Stimulated activated naive CD8-positive, alpha-beta T cell treated with anti-CD3 and anti-CD28 coated beads, Interleukin-15, amount 100 ng/mL, for 72 hours (primary cell): ENCODE measurements at regions not wholly inside any gene's neighbourhood (a gene's known extent, or its start where the extent isn't known, plus 50 kb on each side); places are given as distances from the start of the nearest gene placed in this dataset.
A peak's percentile ranks its signal among the peaks of the same experiment; 100 is the strongest.
"Not testable (repeated sequence)": the region's sequence is repeated elsewhere in the genome, so short reads cannot be mapped to it uniquely, and the experiment has no call there.

Source experiments
- ATAC-seq: fragments of 150-1000 bp; cut with Tn5 transposase; 2 replicates; pipeline ENCODE4 v1.10.0; 2021; ENCODE audit warnings: mild to moderate bottlenecking, moderate library complexity
- DNase-seq, 2 donors: peaks; one replicate each; pipeline ENCODE4 v3.0.0; 2021 to 2022
- H3K27ac Mint-ChIP-seq, 2 donors: one replicate each; pipeline ENCODE4 v1.8.0; 2022; ENCODE audit warnings: mild to moderate bottlenecking in 2 of 2, mixed read lengths in 2 of 2, moderate library complexity in 2 of 2
- H3K27me3 Mint-ChIP-seq: one replicate; pipeline ENCODE4 v1.8.0; 2022; ENCODE audit warnings: mixed read lengths
- H3K4me1 Mint-ChIP-seq: one replicate; pipeline ENCODE4 v1.8.0; 2022; ENCODE audit warnings: mild to moderate bottlenecking, mixed read lengths
- H3K4me3 Mint-ChIP-seq, 2 donors: one replicate each; pipeline ENCODE4 v1.8.0; 2022; ENCODE audit warnings: mild to moderate bottlenecking in 2 of 2, mixed read lengths in 2 of 2, moderate library complexity in 1 of 2
- H3K9me3 Mint-ChIP-seq, 2 donors: one replicate each; pipeline ENCODE4 v1.8.0; 2022; ENCODE audit warnings: mixed read lengths in 2 of 2

DNA sequence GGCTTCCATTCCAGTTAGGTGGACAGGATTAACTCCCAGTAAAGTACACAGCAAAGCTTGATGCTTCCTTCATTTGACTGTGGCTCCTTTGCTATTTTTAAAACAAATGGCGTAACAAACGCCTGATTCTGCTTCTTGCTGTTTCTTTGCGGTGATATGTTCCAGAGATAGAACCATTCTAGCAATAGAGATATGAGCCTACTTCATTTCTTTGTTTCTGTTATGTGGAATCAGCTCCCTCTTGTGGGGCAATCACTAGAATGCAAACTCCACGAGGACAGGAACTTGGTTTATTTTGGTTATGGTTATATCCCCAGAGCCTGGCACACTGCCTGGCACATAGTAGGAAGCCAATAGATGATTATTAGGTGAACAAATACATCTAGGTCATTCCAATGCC is 122.6 kb upstream of the SLC6A11 start:
- Mint-ChIP-seq H3K4me3 (no peak overlapping the region), H3K9me3 (no peaks in the 10 kb centered on the region), H3K27ac (no peak overlapping the region), H3K4me1 (no peaks in the 10 kb centered on the region), H3K27me3 (peaks cover 16% of the 10 kb centered on the region)
- no peak for DNase-seq
- no peak for ATAC-seq

- Mint-ChIP-seq H3K27ac (no peak overlapping the region), H3K9me3 (no peaks in the 10 kb centered on the region), H3K4me3 (no peak overlapping the region), H3K27me3 (peaks cover 16% of the 10 kb centered on the region), H3K4me1 (no peaks in the 10 kb centered on the region)
- DNase-seq: no peak
- ATAC-seq: no peak
Measured at GRCh38 chr3:10694179-10694578, 121.8 kb upstream of the SLC6A11 start.

DNA sequence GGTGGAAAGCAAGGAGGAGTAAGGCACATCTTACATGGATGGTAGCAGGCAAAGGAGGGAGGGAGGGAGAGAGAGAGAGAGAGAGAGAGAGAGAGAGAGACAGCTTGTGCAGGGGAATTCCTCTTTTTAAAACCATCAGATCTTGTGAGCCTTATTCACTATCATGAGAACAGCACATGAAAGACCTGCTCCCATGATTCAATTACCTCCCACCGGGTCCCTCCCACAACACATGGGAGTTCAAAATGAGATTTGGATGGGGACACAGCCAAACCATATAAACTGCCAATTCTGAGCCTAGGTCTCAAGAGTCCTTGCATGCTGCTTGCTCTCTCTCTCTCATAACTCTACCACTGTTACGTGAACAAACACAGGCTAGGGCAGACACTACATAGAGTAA is 120.8 kb upstream of the SLC6A11 start:
- not testable (repeated sequence) for DNase-seq, H3K27ac Mint-ChIP-seq, H3K4me3 Mint-ChIP-seq, H3K4me1 Mint-ChIP-seq, ATAC-seq, H3K9me3 Mint-ChIP-seq
- H3K27me3 Mint-ChIP-seq: peaks cover 20% of the 10 kb centered on the region

DNA sequence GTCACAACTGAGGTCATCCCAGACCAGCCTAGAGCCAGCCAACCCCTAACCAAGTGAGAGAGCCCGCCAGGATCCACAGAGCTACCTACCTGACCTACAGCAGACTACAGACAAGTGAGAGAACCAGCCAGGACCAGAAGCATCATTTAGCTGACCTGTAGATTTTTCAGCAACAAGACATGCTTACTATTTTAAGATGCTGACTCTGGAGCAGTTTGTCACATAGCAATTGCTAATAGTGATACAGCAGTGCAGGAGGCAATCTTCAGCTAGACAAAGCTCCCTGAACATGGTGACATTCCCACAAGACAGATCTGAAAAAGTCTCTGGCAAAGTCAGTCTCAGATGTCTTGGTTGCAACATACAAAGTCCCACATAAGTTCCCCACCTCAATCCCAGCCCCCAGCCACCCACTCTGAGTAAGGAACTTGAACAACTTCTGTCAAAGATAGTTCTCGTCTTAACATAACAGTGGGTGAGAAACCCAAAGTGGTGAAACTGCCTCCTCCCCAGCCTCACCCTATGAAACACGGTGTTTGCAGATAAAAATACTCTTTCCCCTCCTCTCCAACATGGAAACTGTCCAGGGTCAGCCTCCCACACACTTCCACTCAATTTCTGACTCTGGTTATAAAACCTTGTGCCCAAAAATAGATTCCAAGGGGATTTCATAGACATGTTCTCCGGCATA is 120.3 kb upstream of the SLC6A11 start:
- Mint-ChIP-seq H3K27me3 (peaks cover 25% of the 10 kb centered on the region), H3K27ac (no peak overlapping the region), H3K4me3 (no peak overlapping the region), H3K9me3 (no peaks in the 10 kb centered on the region), H3K4me1 (no peaks in the 10 kb centered on the region)
- no peak for DNase-seq
- no peak for ATAC-seq

DNA sequence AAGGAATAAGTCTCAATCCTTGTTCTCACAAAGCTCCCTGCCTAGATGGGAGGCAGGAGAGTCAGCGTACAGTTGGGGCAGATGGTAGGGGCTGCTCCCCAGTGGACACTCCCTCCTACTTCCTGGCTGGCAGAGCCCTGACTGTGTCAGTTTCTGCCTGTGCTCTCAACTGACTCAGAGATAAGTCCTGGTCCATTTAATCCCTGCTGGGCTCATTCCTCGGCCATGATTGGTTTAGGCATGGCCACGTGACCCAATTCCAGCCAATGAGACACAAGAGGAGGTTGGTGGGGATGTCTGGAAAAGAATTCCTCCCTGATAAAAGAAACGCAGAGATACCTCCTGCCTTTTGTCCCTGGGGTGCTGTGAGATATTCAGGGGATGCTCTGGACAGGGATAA is 118.1 kb upstream of the SLC6A11 start:
- H3K4me3 Mint-ChIP-seq: no peak overlapping the region
- peaks cover 30% of the 10 kb centered on the region for H3K27me3 Mint-ChIP-seq
- H3K27ac Mint-ChIP-seq: no peak overlapping the region
- peaks cover 1% of the 10 kb centered on the region for H3K4me1 Mint-ChIP-seq
- no peak for DNase-seq
- H3K9me3 Mint-ChIP-seq: no peaks in the 10 kb centered on the region
- no peak for ATAC-seq

GRCh38 chr3:10700821-10701220 is 115.2 kb upstream of the SLC6A11 start:
- no peak overlapping the region for H3K4me3 Mint-ChIP-seq
- H3K4me1 Mint-ChIP-seq: peaks cover 5% of the 10 kb centered on the region
- ATAC-seq (peak; percentile 71), DNase-seq (no peak)
- no peaks in the 10 kb centered on the region for H3K9me3 Mint-ChIP-seq
- no peak overlapping the region for H3K27ac Mint-ChIP-seq
- peaks cover 59% of the 10 kb centered on the region for H3K27me3 Mint-ChIP-seq

DNA sequence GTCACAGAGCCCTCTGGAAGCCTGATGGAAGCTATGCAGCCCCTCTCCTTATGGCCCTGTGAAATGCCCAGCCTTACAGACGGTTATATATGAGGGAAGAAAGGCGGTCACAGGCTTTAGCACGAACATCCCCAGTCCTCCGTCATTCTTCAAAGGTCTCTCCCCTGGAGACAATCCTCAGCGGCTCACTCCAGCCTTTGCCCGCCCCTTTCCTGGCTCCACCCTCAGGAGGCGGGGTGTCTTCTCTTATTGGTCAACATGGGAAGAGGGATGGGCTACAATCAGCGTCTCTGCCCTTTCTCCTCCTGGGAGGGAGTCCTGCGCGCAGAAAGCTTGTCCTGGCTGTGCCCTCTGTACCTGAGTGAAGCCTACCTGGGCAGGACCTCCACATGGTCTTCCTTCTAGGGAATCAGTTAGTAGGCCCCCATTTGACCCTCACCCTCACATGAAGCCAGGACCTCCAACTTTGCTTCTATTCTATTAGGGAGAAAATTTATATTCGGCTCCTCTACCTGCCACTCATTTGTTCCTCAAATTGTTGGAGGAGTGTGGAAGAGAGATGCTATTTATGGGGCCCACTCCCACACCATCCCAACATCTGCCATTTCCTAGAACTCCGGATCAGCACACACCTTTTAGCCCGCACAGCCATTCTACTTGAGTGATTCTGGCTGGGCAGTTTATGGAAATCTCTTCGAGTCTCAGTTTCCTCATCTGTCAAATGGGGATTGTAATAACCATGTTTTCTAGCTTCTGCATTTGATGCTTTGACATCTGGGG is 112.9 kb upstream of the SLC6A11 start:
- ATAC-seq: no peak
- DNase-seq: no peak
- Mint-ChIP-seq H3K9me3 (no peaks in the 10 kb centered on the region), H3K4me1 (peaks cover 21% of the 10 kb centered on the region), H3K4me3 (no peak overlapping the region), H3K27me3 (peaks cover 61% of the 10 kb centered on the region), H3K27ac (no peak overlapping the region)

- Mint-ChIP-seq H3K4me3 (no peak overlapping the region), H3K9me3 (no peaks in the 10 kb centered on the region), H3K27me3 (peaks cover 68% of the 10 kb centered on the region), H3K27ac (no peak overlapping the region), H3K4me1 (peaks cover 21% of the 10 kb centered on the region)
- DNase-seq: no peak
- ATAC-seq: peak; percentile 16
Measured at GRCh38 chr3:10703875-10704274, 112.2 kb upstream of the SLC6A11 start.

DNA sequence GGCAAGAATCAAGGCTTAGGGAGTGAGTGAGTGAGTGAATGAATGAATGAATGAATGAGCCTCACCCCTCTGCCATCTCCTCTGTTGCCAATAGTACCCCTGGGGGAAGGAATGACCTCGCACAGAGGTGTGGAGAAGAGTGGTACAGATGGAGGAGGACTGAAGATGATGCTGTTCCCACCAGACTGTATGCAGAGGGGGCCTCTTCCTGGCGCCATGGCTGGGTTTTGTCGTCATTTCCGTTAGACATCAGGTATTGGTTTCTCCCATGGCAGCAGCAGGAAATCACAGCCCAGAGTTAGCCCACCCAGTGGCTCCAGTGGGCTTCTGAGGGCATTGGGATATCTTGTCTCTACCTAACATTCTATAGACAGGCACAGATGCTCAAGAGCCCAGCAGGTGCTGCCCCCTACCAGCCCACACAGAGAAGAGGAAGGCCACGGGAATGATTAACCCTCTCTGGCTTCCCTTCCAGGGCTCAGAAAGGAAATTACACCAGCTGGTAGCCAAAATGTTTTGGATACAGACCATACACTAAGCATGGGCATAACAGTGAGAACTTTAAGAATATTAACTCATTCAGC is 109.8 kb upstream of the SLC6A11 start:
- H3K4me3 Mint-ChIP-seq: no peak overlapping the region
- no peak overlapping the region for H3K27ac Mint-ChIP-seq
- peaks cover 82% of the 10 kb centered on the region for H3K27me3 Mint-ChIP-seq
- no peak for DNase-seq
- H3K4me1 Mint-ChIP-seq: peaks cover 21% of the 10 kb centered on the region
- no peak for ATAC-seq
- H3K9me3 Mint-ChIP-seq: no peaks in the 10 kb centered on the region

GRCh38 chr3:10706740-10707399 is 109.2 kb upstream of the SLC6A11 start:
- peak overlapping the region; percentile 48 to 58 for H3K4me3 Mint-ChIP-seq

DNA sequence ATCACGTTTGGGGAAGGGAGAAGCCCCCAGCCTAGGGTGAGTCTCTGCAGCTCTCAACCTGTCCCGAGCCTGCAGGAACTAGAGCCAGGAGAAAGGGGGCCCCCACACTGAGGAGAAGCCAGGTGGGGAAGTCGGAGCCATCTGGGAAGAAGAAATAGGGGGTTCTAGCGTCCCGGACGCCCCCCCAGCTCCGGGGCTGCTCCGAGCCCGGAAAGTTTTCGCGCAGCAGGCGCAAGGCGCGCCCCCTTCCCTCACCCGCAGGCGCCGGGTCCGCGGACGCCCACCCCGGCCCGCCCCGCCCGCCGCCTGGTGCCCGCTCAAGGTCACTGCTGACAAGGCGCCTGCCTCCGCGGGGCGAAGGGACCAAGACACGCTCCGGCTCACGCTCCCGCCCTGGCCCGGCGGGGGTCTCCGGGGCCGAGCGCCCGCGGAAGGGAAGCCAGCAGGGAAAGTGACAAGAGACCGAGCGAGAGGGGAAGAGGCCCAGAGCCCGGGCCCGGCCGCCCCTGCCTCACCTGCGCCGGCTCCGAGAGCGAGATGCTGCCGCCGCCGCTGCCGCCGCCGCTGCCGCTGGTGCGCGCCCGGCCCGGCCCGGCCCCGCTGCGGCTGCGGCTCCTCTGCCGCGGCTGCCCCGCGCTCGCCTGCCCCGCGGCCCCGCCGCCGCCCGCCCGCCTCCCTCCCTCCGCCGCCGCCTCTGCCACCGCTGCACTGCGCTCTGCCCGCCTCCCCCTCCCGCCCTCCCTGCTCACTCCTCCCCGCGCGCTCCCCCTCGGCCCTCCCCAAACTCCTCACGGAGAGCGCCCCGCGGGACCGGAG is 108.4 kb upstream of the SLC6A11 start:
- Mint-ChIP-seq H3K27ac (no peak overlapping the region), H3K27me3 (peaks cover 88% of the 10 kb centered on the region), H3K4me3 (peak overlapping the region; percentile 48 to 58), H3K4me1 (peaks cover 21% of the 10 kb centered on the region), H3K9me3 (no peaks in the 10 kb centered on the region)
- DNase-seq: no peak
- no peak for ATAC-seq

More at GRCh38 chr3:10706740-10707399, 109.2 kb upstream of the SLC6A11 start:
- no peak for ATAC-seq
- peaks cover 82% of the 10 kb centered on the region for H3K27me3 Mint-ChIP-seq
- no peak overlapping the region for H3K27ac Mint-ChIP-seq
- H3K4me1 Mint-ChIP-seq: peaks cover 21% of the 10 kb centered on the region
- DNase-seq: no peak
- H3K9me3 Mint-ChIP-seq: no peaks in the 10 kb centered on the region

DNA sequence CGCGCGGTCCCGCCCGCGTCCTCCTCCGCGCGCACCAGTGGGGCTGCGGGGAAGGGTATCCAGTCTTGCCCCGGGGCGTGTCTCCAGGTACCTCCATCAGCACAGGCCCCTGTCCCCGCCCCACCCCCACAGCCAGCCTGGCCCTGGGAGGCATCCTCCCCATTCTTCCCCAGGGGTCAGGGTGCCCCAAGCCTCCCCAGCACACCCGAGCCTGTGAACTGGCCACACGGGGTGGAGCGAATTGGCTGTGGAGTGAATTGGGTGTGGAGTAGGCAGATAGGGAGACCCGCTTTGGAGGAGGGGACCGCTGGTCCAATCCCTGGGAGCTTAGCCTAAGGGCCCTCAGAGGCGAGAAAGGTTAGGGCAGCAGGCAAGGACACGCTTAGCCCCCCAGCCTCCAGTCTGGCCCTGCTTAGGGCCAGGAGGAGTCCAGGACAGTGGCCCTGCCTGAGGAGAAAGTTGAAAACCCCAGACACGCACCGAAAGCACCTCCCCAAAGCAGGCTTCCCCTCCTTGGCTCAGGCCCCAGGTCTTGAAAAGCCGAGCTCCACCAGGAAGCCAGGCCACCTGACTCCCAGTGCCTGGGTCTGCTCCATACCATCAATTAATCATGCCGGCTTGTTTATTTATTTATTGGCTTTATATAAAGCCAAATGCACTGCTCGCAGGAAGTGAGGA is 107.7 kb upstream of the SLC6A11 start:
- no peaks in the 10 kb centered on the region for H3K9me3 Mint-ChIP-seq
- no peak overlapping the region for H3K27ac Mint-ChIP-seq
- H3K4me1 Mint-ChIP-seq: peaks cover 16% of the 10 kb centered on the region
- H3K4me3 Mint-ChIP-seq: peak overlapping the region in 1 of 2 donors; percentile 6
- ATAC-seq: no peak
- H3K27me3 Mint-ChIP-seq: peaks cover 88% of the 10 kb centered on the region
- DNase-seq: no peak

- no peak overlapping the region for H3K27ac Mint-ChIP-seq
- peaks cover 16% of the 10 kb centered on the region for H3K4me1 Mint-ChIP-seq
- H3K4me3 Mint-ChIP-seq: no peak overlapping the region
- H3K27me3 Mint-ChIP-seq: peaks cover 82% of the 10 kb centered on the region
- ATAC-seq: no peak
- no peaks in the 10 kb centered on the region for H3K9me3 Mint-ChIP-seq
- no peak for DNase-seq
Measured at GRCh38 chr3:10709110-10709781, 106.8 kb upstream of the SLC6A11 start.

- H3K27me3 Mint-ChIP-seq: peaks cover 54% of the 10 kb centered on the region
- H3K27ac Mint-ChIP-seq: no peak overlapping the region
- H3K9me3 Mint-ChIP-seq: no peaks in the 10 kb centered on the region
- no peak overlapping the region for H3K4me3 Mint-ChIP-seq
- DNase-seq: no peak
- ATAC-seq: no peak
- H3K4me1 Mint-ChIP-seq: peaks cover 3% of the 10 kb centered on the region
Measured at GRCh38 chr3:10712121-10712520, 103.9 kb upstream of the SLC6A11 start.
